ENCODE measurements at regions not wholly inside any gene's neighbourhood (a gene's known extent, or its start where the extent isn't known, plus 50 kb on each side); places are given as distances from the start of the nearest gene placed in this dataset.

- DNase-seq (ENCODE audit: insufficient read length, low spot score) (no peak), FAIRE-seq (no peak)
- no peak for TF ChIP-seq PAX5 (IDR thresholded peaks at IDR 0.05; ENCODE audit: insufficient read depth, low read length, severe bottlenecking)
- TF ChIP-seq SPI1 (IDR thresholded peaks at IDR 0.05; ENCODE audit: low read depth, low read length): no peak
- TF ChIP-seq POLR2A (IDR thresholded peaks at IDR 0.05; ENCODE audit: low read depth, low read length): no peak
- no peak for TF ChIP-seq POU2F2 (IDR thresholded peaks at IDR 0.05; ENCODE audit: low read depth, low read length)
- no peak for TF ChIP-seq POLR2AphosphoS5 (IDR thresholded peaks at IDR 0.05; ENCODE audit: low read depth, low read length)
- no peak for TF ChIP-seq TAF1 (IDR thresholded peaks at IDR 0.05; ENCODE audit: low read depth, low read length)
Observed at GRCh38 chr20:7589164-7589563, 351.1 kb downstream of the HAO1 start.

DNA sequence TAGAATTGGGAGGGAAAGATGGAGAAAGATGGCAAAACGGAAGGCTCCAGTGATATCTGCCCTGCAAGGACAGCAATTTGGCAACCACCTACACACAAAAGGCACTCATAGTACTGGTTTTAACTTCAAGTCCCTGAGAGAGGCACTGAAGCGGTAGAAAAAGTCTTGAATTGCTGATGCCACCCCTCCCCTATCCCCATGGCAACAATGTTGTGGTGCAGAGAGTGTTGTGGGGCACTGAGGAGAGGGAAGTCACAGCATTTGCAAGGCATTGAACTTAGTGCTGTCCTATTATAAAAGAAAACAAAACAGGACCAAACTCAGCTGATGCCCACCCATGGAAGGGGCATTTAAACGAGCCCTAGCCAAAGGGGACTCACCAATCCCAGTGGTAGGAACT is 343.7 kb downstream of the HAO1 start:
- no peak for DNase-seq (ENCODE audit: insufficient read length, low spot score)
- TF ChIP-seq PAX5 (IDR thresholded peaks at IDR 0.05; ENCODE audit: insufficient read depth, low read length, severe bottlenecking) (no peak), POLR2AphosphoS5 (IDR thresholded peaks at IDR 0.05; ENCODE audit: low read depth, low read length) (no peak), SPI1 (IDR thresholded peaks at IDR 0.05; ENCODE audit: low read depth, low read length) (no peak), TAF1 (IDR thresholded peaks at IDR 0.05; ENCODE audit: low read depth, low read length) (no peak), POU2F2 (IDR thresholded peaks at IDR 0.05; ENCODE audit: low read depth, low read length) (no peak), POLR2A (IDR thresholded peaks at IDR 0.05; ENCODE audit: low read depth, low read length) (no peak)
- no peak for FAIRE-seq

DNA sequence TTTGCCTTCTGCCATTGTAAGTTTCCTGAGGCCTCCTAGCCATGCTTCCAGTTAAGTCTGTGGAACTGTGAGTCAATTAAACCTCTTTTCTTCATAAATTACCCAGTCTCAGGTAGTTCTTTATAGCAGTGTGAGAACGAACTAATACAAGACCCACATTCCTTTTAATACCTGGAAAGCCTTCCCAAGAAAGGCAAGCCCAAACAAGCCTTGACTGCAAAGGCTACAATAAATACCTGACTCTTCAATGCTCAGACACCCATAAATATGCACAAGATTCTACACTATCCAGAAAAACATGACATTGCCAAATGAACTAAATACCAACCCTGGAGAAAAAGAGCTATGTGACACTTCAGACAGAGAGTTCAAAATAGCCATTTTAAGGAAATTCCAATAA is 338.8 kb downstream of the HAO1 start:
- no peak for TF ChIP-seq POU2F2 (IDR thresholded peaks at IDR 0.05; ENCODE audit: low read depth, low read length)
- no peak for TF ChIP-seq POLR2A (IDR thresholded peaks at IDR 0.05; ENCODE audit: low read depth, low read length)
- no peak for TF ChIP-seq TAF1 (IDR thresholded peaks at IDR 0.05; ENCODE audit: low read depth, low read length)
- TF ChIP-seq SPI1 (IDR thresholded peaks at IDR 0.05; ENCODE audit: low read depth, low read length): no peak
- FAIRE-seq (no peak), DNase-seq (ENCODE audit: insufficient read length, low spot score) (no peak)

GRCh38 chr20:7606941-7607340 is 333.3 kb downstream of the HAO1 start:
- no peak for FAIRE-seq
- DNase-seq (ENCODE audit: insufficient read length, low spot score): no peak
- TF ChIP-seq SPI1 (IDR thresholded peaks at IDR 0.05; ENCODE audit: low read depth, low read length): no peak
- TF ChIP-seq POLR2AphosphoS5 (IDR thresholded peaks at IDR 0.05; ENCODE audit: low read depth, low read length): no peak
- TF ChIP-seq POU2F2 (IDR thresholded peaks at IDR 0.05; ENCODE audit: low read depth, low read length): no peak
- TF ChIP-seq TAF1 (IDR thresholded peaks at IDR 0.05; ENCODE audit: low read depth, low read length): no peak
- TF ChIP-seq PAX5 (IDR thresholded peaks at IDR 0.05; ENCODE audit: insufficient read depth, low read length, severe bottlenecking): no peak

GRCh38 chr20:7608250-7608649 is 332.0 kb downstream of the HAO1 start:
- DNase-seq (ENCODE audit: insufficient read length, low spot score): no peak
- TF ChIP-seq POLR2A (IDR thresholded peaks at IDR 0.05; ENCODE audit: low read depth, low read length): no peak
- no peak for TF ChIP-seq POLR2AphosphoS5 (IDR thresholded peaks at IDR 0.05; ENCODE audit: low read depth, low read length)
- TF ChIP-seq SPI1 (IDR thresholded peaks at IDR 0.05; ENCODE audit: low read depth, low read length): no peak
- TF ChIP-seq TAF1 (IDR thresholded peaks at IDR 0.05; ENCODE audit: low read depth, low read length): no peak
- TF ChIP-seq POU2F2 (IDR thresholded peaks at IDR 0.05; ENCODE audit: low read depth, low read length): no peak
- TF ChIP-seq PAX5 (IDR thresholded peaks at IDR 0.05; ENCODE audit: insufficient read depth, low read length, severe bottlenecking): no peak
- no peak for FAIRE-seq

- TF ChIP-seq POLR2AphosphoS5 (IDR thresholded peaks at IDR 0.05; ENCODE audit: low read depth, low read length): no peak
- TF ChIP-seq PAX5 (IDR thresholded peaks at IDR 0.05; ENCODE audit: insufficient read depth, low read length, severe bottlenecking): no peak
- no peak for TF ChIP-seq POU2F2 (IDR thresholded peaks at IDR 0.05; ENCODE audit: low read depth, low read length)
- TF ChIP-seq POLR2A (IDR thresholded peaks at IDR 0.05; ENCODE audit: low read depth, low read length): no peak
- no peak for TF ChIP-seq SPI1 (IDR thresholded peaks at IDR 0.05; ENCODE audit: low read depth, low read length)
- no peak for TF ChIP-seq TAF1 (IDR thresholded peaks at IDR 0.05; ENCODE audit: low read depth, low read length)
- FAIRE-seq (no peak), DNase-seq (ENCODE audit: insufficient read length, low spot score) (no peak)
Observed at GRCh38 chr20:7609251-7609650, 331.0 kb downstream of the HAO1 start.

- no peak for FAIRE-seq
- no peak for DNase-seq (ENCODE audit: insufficient read length, low spot score)
- TF ChIP-seq POLR2AphosphoS5 (IDR thresholded peaks at IDR 0.05; ENCODE audit: low read depth, low read length) (no peak), POU2F2 (IDR thresholded peaks at IDR 0.05; ENCODE audit: low read depth, low read length) (no peak), POLR2A (IDR thresholded peaks at IDR 0.05; ENCODE audit: low read depth, low read length) (no peak), PAX5 (IDR thresholded peaks at IDR 0.05; ENCODE audit: insufficient read depth, low read length, severe bottlenecking) (no peak), TAF1 (IDR thresholded peaks at IDR 0.05; ENCODE audit: low read depth, low read length) (no peak), SPI1 (IDR thresholded peaks at IDR 0.05; ENCODE audit: low read depth, low read length) (no peak)
Observed at GRCh38 chr20:7610681-7611080, 329.6 kb downstream of the HAO1 start.

DNA sequence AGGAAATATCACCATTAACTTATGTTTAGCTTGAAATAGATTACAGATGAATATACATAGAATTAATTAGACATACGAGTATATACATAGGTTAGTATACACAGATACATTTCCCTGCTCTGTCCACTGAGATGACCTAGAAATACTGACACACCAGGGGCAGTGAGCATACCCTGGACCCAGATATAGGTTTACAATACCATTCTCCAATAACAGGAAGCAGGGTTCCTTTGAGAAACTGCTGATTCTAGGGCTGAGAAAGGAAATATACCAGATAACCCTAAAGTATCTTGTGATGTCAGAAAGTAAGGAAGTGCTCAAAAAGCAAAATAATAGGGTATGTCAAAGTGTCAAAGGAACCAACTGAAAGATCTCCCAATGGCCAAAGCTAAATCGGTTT is 322.5 kb downstream of the HAO1 start:
- DNase-seq (ENCODE audit: insufficient read length, low spot score): no peak
- no peak for TF ChIP-seq POLR2AphosphoS5 (IDR thresholded peaks at IDR 0.05; ENCODE audit: low read depth, low read length)
- no peak for FAIRE-seq

DNA sequence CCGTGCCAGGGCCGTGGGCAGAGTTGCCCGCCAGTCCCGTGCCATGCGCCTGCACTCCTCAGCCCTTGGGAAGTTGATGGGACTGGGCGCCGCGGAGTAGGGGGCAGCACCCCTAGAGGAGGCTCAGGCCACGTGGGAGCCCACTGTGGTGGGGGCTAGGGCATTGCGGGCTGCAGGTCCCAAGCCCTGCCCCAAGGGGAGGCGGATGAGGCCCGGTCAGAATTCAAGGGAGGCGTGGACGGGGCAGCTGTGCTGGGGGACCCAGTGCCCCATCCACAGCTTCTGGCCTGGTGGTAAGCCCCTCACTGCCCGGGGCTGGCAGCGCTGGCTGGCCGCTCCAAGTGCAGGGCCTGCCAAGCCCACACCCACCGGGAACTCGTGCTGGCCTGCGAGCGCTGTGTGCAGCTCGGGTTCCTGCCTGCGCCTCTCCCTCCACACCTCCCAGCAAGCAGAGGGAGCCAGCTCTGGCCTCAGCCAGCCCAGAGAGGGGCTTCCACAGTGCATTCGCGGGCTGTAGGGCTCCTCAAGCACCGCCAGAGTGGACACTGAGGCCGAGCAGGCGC is 317.8 kb downstream of the HAO1 start:
- FAIRE-seq (no peak), DNase-seq (ENCODE audit: insufficient read length, low spot score) (no peak)
- TF ChIP-seq PAX5 (IDR thresholded peaks at IDR 0.05; ENCODE audit: insufficient read depth, low read length, severe bottlenecking) (no peak), SPI1 (IDR thresholded peaks at IDR 0.05; ENCODE audit: low read depth, low read length) (no peak), POU2F2 (IDR thresholded peaks at IDR 0.05; ENCODE audit: low read depth, low read length) (no peak), POLR2AphosphoS5 (IDR thresholded peaks at IDR 0.05; ENCODE audit: low read depth, low read length) (no peak), POLR2A (IDR thresholded peaks at IDR 0.05; ENCODE audit: low read depth, low read length) (no peak), TAF1 (IDR thresholded peaks at IDR 0.05; ENCODE audit: low read depth, low read length) (no peak)

DNA sequence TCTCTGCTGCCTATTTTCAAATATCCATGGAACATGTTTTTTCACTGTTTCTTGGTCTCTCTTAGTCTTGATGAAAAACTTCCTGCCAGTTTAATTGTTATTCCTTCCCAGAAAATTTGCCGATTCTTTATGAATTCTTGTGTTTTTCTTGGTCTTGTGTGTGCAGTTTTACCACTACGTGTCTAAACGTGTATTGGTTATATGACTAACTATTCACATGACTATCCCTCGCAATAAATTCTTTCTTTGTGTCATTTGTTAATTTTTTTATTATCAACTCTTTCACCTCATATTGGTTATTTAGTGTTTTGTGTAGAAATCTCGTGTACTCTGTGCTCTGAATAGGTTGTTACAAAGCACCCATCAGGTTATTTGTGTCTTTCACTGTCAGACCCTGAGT is 315.4 kb downstream of the HAO1 start:
- TF ChIP-seq PAX5 (IDR thresholded peaks at IDR 0.05; ENCODE audit: insufficient read depth, low read length, severe bottlenecking) (no peak), SPI1 (IDR thresholded peaks at IDR 0.05; ENCODE audit: low read depth, low read length) (no peak), POU2F2 (IDR thresholded peaks at IDR 0.05; ENCODE audit: low read depth, low read length) (no peak), POLR2A (IDR thresholded peaks at IDR 0.05; ENCODE audit: low read depth, low read length) (no peak), TAF1 (IDR thresholded peaks at IDR 0.05; ENCODE audit: low read depth, low read length) (no peak), POLR2AphosphoS5 (IDR thresholded peaks at IDR 0.05; ENCODE audit: low read depth, low read length) (no peak)
- no peak for DNase-seq (ENCODE audit: insufficient read length, low spot score)
- FAIRE-seq: no peak

Data from GM12891 (cell line).